ENCODE measurements at regions not wholly inside any gene's neighbourhood (a gene's known extent, or its start where the extent isn't known, plus 50 kb on each side); places are given as distances from the start of the nearest gene placed in this dataset.
"Not testable (repeated sequence)": the region's sequence is repeated elsewhere in the genome, so short reads cannot be mapped to it uniquely, and the experiment has no call there.

GRCh38 chrX:13420545-13421183 lies 100.8 kb upstream of the ATXN3L start:
- no peak overlapping the region for H3K4me3 ChIP-seq (ENCODE audit: low read length)
- TF ChIP-seq ZNF274 (IDR thresholded peaks at IDR 0.05; ENCODE audit: low read depth, low read length): no peak

- no peak for TF ChIP-seq ZNF274 (IDR thresholded peaks at IDR 0.05; ENCODE audit: low read depth, low read length)
- no peak overlapping the region; the same call in 1 of the 2 replicates for H3K4me3 ChIP-seq (ENCODE audit: low read length)
Measured at GRCh38 chrX:13419918-13420317, 100.1 kb upstream of the ATXN3L start.

- TF ChIP-seq ZNF274 (IDR thresholded peaks at IDR 0.05; ENCODE audit: low read depth, low read length): no peak
- H3K4me3 ChIP-seq (ENCODE audit: low read length): peak overlapping the region; percentile 7; the same call in 1 of the 2 replicates
Measured at GRCh38 chrX:13419276-13419675, 99.4 kb upstream of the ATXN3L start.

- no peak overlapping the region for H3K4me3 ChIP-seq (ENCODE audit: low read length)
- TF ChIP-seq ZNF274 (IDR thresholded peaks at IDR 0.05; ENCODE audit: low read depth, low read length): no peak
Measured at GRCh38 chrX:13418126-13419097, 98.6 kb upstream of the ATXN3L start.

GRCh38 chrX:13415509-13415908 lies 95.7 kb upstream of the ATXN3L start:
- no peak for TF ChIP-seq ZNF274 (IDR thresholded peaks at IDR 0.05; ENCODE audit: low read depth, low read length)
- no peak overlapping the region for H3K4me3 ChIP-seq (ENCODE audit: low read length)

GRCh38 chrX:13414006-13414647 lies 94.3 kb upstream of the ATXN3L start:
- no peak for TF ChIP-seq ZNF274 (IDR thresholded peaks at IDR 0.05; ENCODE audit: low read depth, low read length)
- no peak overlapping the region for H3K4me3 ChIP-seq (ENCODE audit: low read length)

- no peak overlapping the region for H3K4me3 ChIP-seq (ENCODE audit: low read length)
- TF ChIP-seq ZNF274 (IDR thresholded peaks at IDR 0.05; ENCODE audit: low read depth, low read length): no peak
Measured at GRCh38 chrX:13412208-13412600, 92.4 kb upstream of the ATXN3L start.

- TF ChIP-seq ZNF274 (IDR thresholded peaks at IDR 0.05; ENCODE audit: low read depth, low read length): no peak
- no peak overlapping the region for H3K4me3 ChIP-seq (ENCODE audit: low read length)
Measured at GRCh38 chrX:13411496-13412207, 91.8 kb upstream of the ATXN3L start.

- not testable (repeated sequence) for H3K4me3 ChIP-seq (ENCODE audit: low read length)
Measured at GRCh38 chrX:13408599-13408998, 88.7 kb upstream of the ATXN3L start.

- not testable (repeated sequence) for H3K4me3 ChIP-seq (ENCODE audit: low read length)
Measured at GRCh38 chrX:13404777-13405176, 84.9 kb upstream of the ATXN3L start.

GRCh38 chrX:13404364-13404763 lies 84.5 kb upstream of the ATXN3L start:
- H3K4me3 ChIP-seq (ENCODE audit: low read length): no peak overlapping the region
- no peak for TF ChIP-seq ZNF274 (IDR thresholded peaks at IDR 0.05; ENCODE audit: low read depth, low read length)

GRCh38 chrX:13401724-13402123 lies 81.9 kb upstream of the ATXN3L start:
- H3K4me3 ChIP-seq (ENCODE audit: low read length): no peak overlapping the region
- no peak for TF ChIP-seq ZNF274 (IDR thresholded peaks at IDR 0.05; ENCODE audit: low read depth, low read length)

GRCh38 chrX:13398839-13399238 lies 79.0 kb upstream of the ATXN3L start:
- no peak for TF ChIP-seq ZNF274 (IDR thresholded peaks at IDR 0.05; ENCODE audit: low read depth, low read length)
- H3K4me3 ChIP-seq (ENCODE audit: low read length): no peak overlapping the region

Measured in GM08714 (cell line).